Lower leg skin (tissue), 4 donors: ENCODE measurements at regions not wholly inside any gene's neighbourhood (a gene's known extent, or its start where the extent isn't known, plus 50 kb on each side); places are given as distances from the start of the nearest gene placed in this dataset.

ENCODE experiments used
- DNase-seq, 2 donors: peaks; one replicate each; pipeline ENCODE4 v3.0.0-alpha.2; 2019; ENCODE audit warnings: low spot score in 2 of 2
- H3K4me3 ChIP-seq: fragments of 200-600 bp; sonication (generic); 2 replicates; pipeline ENCODE4 v1.5.1; 2017; ENCODE audit warnings: mild to moderate bottlenecking, low read depth; ENCODE audit not compliant: poor library complexity, severe bottlenecking
- CTCF ChIP-seq, 3 donors: fragments of 450-650 bp; IDR thresholded peaks; one replicate each; pipeline ENCODE4 v1.5.1; 2016; ENCODE audit warnings: antibody characterized with exemption in 3 of 3, mild to moderate bottlenecking in 3 of 3, moderate library complexity in 2 of 3
- POLR2A ChIP-seq, 2 donors: fragments of 450-650 bp; IDR thresholded peaks; one replicate each; pipeline ENCODE4 v1.6.1; 2016 to 2017; ENCODE audit warnings: antibody characterized with exemption in 2 of 2, mild to moderate bottlenecking in 1 of 2, moderate library complexity in 1 of 2
- WGBS, 2 donors: methylation state at CpG; one replicate each; pipeline ENCODE4 v1.1.5; 2018; 5-methylcytosine and 5-hydroxymethylcytosine counted together
- intact Hi-C: fragments of 100-400 bp; cut with DNase I; formaldehyde crosslinking; loops from one replicate; pipeline ENCODE4 v1.15.0; 2023; ENCODE audit warnings: low total_unique reads

GRCh38 chr1:69363236-69363635 is 204.5 kb upstream of the LRRC7 start:
- intact Hi-C loops, result no loop called here
- 62 to 65% methylated on average over 2 of the region's 2 CpGs for WGBS, 2 donors
- TF ChIP-seq POLR2A (IDR thresholded peaks at IDR 0.05), result no peak
- TF ChIP-seq CTCF (IDR thresholded peaks at IDR 0.05), result no peak

GRCh38 chr1:69373520-69373919 is 194.2 kb upstream of the LRRC7 start:
- intact Hi-C loops, result no loop called here
- WGBS, 2 donors, result 83 to 92% methylated on average over 3 to 4 of the region's 4 CpGs
- TF ChIP-seq CTCF (IDR thresholded peaks at IDR 0.05) (no peak), POLR2A (IDR thresholded peaks at IDR 0.05) (no peak)
- DNase-seq, result no peak
- H3K4me3 ChIP-seq, result no peak overlapping the region

More at GRCh38 chr1:69363236-69363635, 204.5 kb upstream of the LRRC7 start:
- no peak overlapping the region for H3K4me3 ChIP-seq
- no peak for DNase-seq

- no peak overlapping the region for H3K4me3 ChIP-seq
- TF ChIP-seq POLR2A (IDR thresholded peaks at IDR 0.05) (no peak), CTCF (IDR thresholded peaks at IDR 0.05) (no peak)
- 93 to 95% methylated on average over 1 of the region's 1 CpG for WGBS, 2 donors
- intact Hi-C loops, result no loop called here
- DNase-seq, result no peak
Observed at GRCh38 chr1:69376408-69376807, 191.3 kb upstream of the LRRC7 start.

GRCh38 chr1:69377507-69377906 is 190.2 kb upstream of the LRRC7 start:
- intact Hi-C loops, result no loop called here
- 40 to 45% methylated on average over 2 of the region's 2 CpGs for WGBS, 2 donors
- TF ChIP-seq POLR2A (IDR thresholded peaks at IDR 0.05), result no peak
- TF ChIP-seq CTCF (IDR thresholded peaks at IDR 0.05), result no peak

GRCh38 chr1:69388044-69388443 is 179.7 kb upstream of the LRRC7 start:
- DNase-seq, result no peak
- intact Hi-C loops, result no loop called here
- no peak overlapping the region for H3K4me3 ChIP-seq
- TF ChIP-seq CTCF (IDR thresholded peaks at IDR 0.05) (no peak), POLR2A (IDR thresholded peaks at IDR 0.05) (no peak)

More at GRCh38 chr1:69377507-69377906, 190.2 kb upstream of the LRRC7 start:
- DNase-seq, result no peak
- no peak overlapping the region for H3K4me3 ChIP-seq

GRCh38 chr1:69400128-69400527 is 167.6 kb upstream of the LRRC7 start:
- no peak overlapping the region for H3K4me3 ChIP-seq
- TF ChIP-seq CTCF (IDR thresholded peaks at IDR 0.05) (no peak), POLR2A (IDR thresholded peaks at IDR 0.05) (no peak)
- 72 to 75% methylated on average over 1 of the region's 1 CpG for WGBS, 2 donors
- intact Hi-C loops, result no loop called here
- no peak for DNase-seq
